ENCODE measurements at regions not wholly inside any gene's neighbourhood (a gene's known extent, or its start where the extent isn't known, plus 50 kb on each side); places are given as distances from the start of the nearest gene placed in this dataset.

DNA sequence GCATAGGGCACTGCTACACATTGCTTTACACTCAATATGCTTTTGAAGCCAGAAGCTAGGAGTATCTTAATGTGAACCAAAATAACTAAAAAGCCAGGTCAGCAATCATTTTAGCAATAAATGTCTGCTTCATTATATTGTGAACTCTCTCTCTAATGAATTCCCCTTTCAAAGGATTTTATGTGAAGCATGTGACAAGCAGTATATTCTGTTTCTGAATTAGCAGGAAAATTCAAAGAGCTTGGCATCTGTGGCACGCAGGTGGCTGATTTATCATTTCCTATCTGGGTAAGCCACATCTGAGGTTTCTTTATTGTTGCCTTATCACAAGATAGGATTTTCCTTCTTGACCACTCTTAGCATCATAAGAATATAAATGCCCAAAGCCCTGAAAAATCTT is 56.8 kb upstream of the KLF12 start:
- H3K27ac Mint-ChIP-seq = no peak overlapping the region
- no peaks in the 10 kb centered on the region for H3K36me3 Mint-ChIP-seq
- no peak overlapping the region for H3K4me3 Mint-ChIP-seq
- DNase-seq = no peak
- POLR2A ChIA-PET = interaction anchor here (1.2 to 1.6 kb wide), 2 partner anchors 13 to 56 kb away, joined by 3 to 5 read pairs; no protein-coding TSS in a partner anchor
- no peaks in the 10 kb centered on the region for H3K27me3 Mint-ChIP-seq
- no peak for ATAC-seq (ENCODE audit: low read depth)
- peaks cover 3% of the 10 kb centered on the region for H3K9me3 Mint-ChIP-seq
- peaks cover 14% of the 10 kb centered on the region for H3K4me1 Mint-ChIP-seq

DNA sequence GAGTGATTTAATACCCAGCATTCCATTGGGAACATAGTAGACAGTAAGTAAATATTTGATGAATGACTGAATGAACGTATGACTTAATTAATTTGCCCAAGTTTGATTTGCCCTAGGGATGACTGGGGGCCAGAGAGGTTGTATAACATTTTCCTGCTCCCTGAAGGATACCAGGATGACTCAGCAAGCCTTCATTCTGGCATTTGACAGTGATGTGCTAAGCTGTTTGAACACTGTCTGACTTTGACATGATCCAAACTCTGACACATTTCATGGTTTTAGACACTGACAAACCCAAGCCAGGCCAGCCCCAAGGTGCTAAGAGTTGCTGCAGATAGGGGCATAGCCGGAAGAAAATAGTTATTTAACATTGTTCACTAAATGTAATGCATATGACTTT is 53.4 kb upstream of the KLF12 start:
- no peaks in the 10 kb centered on the region for H3K9me3 Mint-ChIP-seq
- H3K36me3 Mint-ChIP-seq = no peaks in the 10 kb centered on the region
- no peak overlapping the region for H3K4me3 Mint-ChIP-seq
- no peak overlapping the region for H3K27ac Mint-ChIP-seq
- DNase-seq (no peak), ATAC-seq (ENCODE audit: low read depth) (no peak)
- peaks cover 7% of the 10 kb centered on the region for H3K4me1 Mint-ChIP-seq
- POLR2A ChIA-PET = interaction anchor here (1.1 kb wide), 1 partner anchor 99 kb away, joined by 3 read pairs; no protein-coding TSS in a partner anchor
- H3K27me3 Mint-ChIP-seq = no peaks in the 10 kb centered on the region

DNA sequence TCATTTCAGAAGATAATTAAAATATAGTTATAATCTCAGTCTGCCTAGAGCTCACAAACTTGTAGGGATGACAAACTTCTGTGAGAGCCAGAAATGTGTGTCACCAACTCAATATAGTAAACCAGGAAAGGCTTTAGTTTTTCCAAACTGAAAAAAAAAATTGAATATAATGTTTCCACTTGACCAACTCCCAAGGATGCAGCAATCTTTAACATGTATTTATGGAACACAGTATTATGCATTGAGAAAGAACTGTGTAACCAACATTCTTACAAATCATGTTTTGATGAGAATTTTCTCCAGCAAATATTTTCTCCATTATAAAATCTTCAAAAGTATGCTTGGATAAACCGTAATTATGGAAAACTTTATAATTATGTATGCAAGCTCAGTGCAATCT is 50.1 kb upstream of the KLF12 start:
- Mint-ChIP-seq H3K36me3 (no peaks in the 10 kb centered on the region), H3K27me3 (no peaks in the 10 kb centered on the region), H3K27ac (no peak overlapping the region), H3K4me1 (no peaks in the 10 kb centered on the region), H3K9me3 (no peaks in the 10 kb centered on the region), H3K4me3 (no peak overlapping the region)
- DNase-seq = no peak
- no peak for ATAC-seq (ENCODE audit: low read depth)
- POLR2A ChIA-PET = no interaction called here

All from activated naive CD8-positive, alpha-beta T cell treated with anti-CD3 and anti-CD28 coated beads, Interleukin-2, amount 10 ng/mL, durations not matched to agents 7 days and 5 days (primary cell).